ENCODE measurements at regions not wholly inside any gene's neighbourhood (a gene's known extent, or its start where the extent isn't known, plus 50 kb on each side); places are given as distances from the start of the nearest gene placed in this dataset.
A peak's percentile ranks its signal among the peaks of the same experiment; 100 is the strongest.

DNA sequence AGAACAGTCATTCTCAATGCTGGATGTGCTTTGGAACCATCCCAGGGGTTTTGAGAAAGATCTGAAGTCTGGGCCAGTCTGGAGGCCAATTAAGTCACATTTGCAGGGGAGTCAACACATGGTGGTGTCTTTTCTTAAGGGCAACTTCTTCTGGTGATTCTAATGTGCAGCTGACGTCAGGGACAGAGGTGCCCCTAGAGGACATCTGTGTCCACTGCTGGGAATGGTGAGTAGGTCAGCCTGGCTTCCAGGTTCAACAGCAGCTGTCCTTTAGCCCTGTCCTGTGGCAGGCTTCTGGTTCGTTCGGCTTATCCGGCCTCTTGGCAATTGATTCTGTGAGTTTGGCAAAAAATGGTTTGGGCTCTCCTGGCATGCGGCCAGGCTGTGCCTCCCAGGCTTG lies 269.7 kb upstream of the HABP2 start:
- Histone ChIP-seq H3K4me2 (no peak overlapping the region), H3K36me3 (ENCODE audit: low read depth) (no peaks in the 10 kb centered on the region), H3F3A (ENCODE audit: insufficient read depth, low read depth) (no peaks in the 10 kb centered on the region), H3K27ac (no peak overlapping the region), H3K79me2 (ENCODE audit: low read depth) (no peaks in the 10 kb centered on the region), H3K9me2 (ENCODE audit: insufficient read depth) (no peaks in the 10 kb centered on the region), H3K27me3 (ENCODE audit: insufficient read depth, low read depth) (no peaks in the 10 kb centered on the region), H3K4me1 (replicated peaks; ENCODE audit: insufficient read depth) (no peaks in the 10 kb centered on the region), H2AFZ (no peak overlapping the region), H4K20me1 (ENCODE audit: insufficient read depth) (no peaks in the 10 kb centered on the region), H3K9me3 (ENCODE audit: insufficient read depth, low read depth) (no peaks in the 10 kb centered on the region), H3K4me3 (no peak overlapping the region)
- POLR2A ChIA-PET (ENCODE audit: unreplicated experiment) = no interaction called here
- TF ChIP-seq EZH2 (IDR thresholded peaks at IDR 0.05; ENCODE audit: low read depth) (no peak), CTCF (conservative IDR thresholded peaks at IDR 0.05) (0 out of 2 replicates have a peak, but pooled peaks have one; percentile 19)
- no TSS peak for BruUV-seq (replicated peaks)
- CTCF ChIA-PET = no interaction called here
- intact Hi-C loops (cut with micrococcal nuclease; ENCODE audit: unreplicated experiment) = no loop called here
- no peak for DNase-seq

- CTCF ChIA-PET = no interaction called here
- Histone ChIP-seq H3K27me3 (ENCODE audit: insufficient read depth, low read depth) (no peaks in the 10 kb centered on the region), H3K9me2 (ENCODE audit: insufficient read depth) (no peaks in the 10 kb centered on the region), H2AFZ (no peak overlapping the region), H3F3A (ENCODE audit: insufficient read depth, low read depth) (no peaks in the 10 kb centered on the region), H3K36me3 (ENCODE audit: low read depth) (no peaks in the 10 kb centered on the region), H3K4me2 (no peak overlapping the region), H3K9me3 (ENCODE audit: insufficient read depth, low read depth) (no peaks in the 10 kb centered on the region), H3K79me2 (ENCODE audit: low read depth) (no peaks in the 10 kb centered on the region), H3K4me3 (no peak overlapping the region), H4K20me1 (ENCODE audit: insufficient read depth) (no peaks in the 10 kb centered on the region), H3K4me1 (replicated peaks; ENCODE audit: insufficient read depth) (no peaks in the 10 kb centered on the region), H3K27ac (no peak overlapping the region)
- BruUV-seq (replicated peaks) = no TSS peak
- POLR2A ChIA-PET (ENCODE audit: unreplicated experiment) = no interaction called here
- no peak for DNase-seq
- TF ChIP-seq CTCF (conservative IDR thresholded peaks at IDR 0.05) (no peak), EZH2 (IDR thresholded peaks at IDR 0.05; ENCODE audit: low read depth) (no peak)
- intact Hi-C loops (cut with micrococcal nuclease; ENCODE audit: unreplicated experiment) = no loop called here
These were observed 268.2 kb upstream of the HABP2 start for GRCh38 chr10:113284635-113285034.

GRCh38 chr10:113285305-113285704 lies 267.5 kb upstream of the HABP2 start:
- H3K27ac ChIP-seq = no peak overlapping the region
- H3K4me1 ChIP-seq (replicated peaks; ENCODE audit: insufficient read depth) = no peaks in the 10 kb centered on the region
- BruUV-seq (replicated peaks) = no TSS peak
- H3K79me2 ChIP-seq (ENCODE audit: low read depth) = no peaks in the 10 kb centered on the region
- H2AFZ ChIP-seq = no peak overlapping the region
- no peak for DNase-seq
- H3K9me2 ChIP-seq (ENCODE audit: insufficient read depth) = no peaks in the 10 kb centered on the region
- no peaks in the 10 kb centered on the region for H3K36me3 ChIP-seq (ENCODE audit: low read depth)
- no peaks in the 10 kb centered on the region for H3F3A ChIP-seq (ENCODE audit: insufficient read depth, low read depth)
- CTCF ChIA-PET = no interaction called here
- intact Hi-C loops (cut with micrococcal nuclease; ENCODE audit: unreplicated experiment) = no loop called here
- H3K4me3 ChIP-seq = no peak overlapping the region
- no peaks in the 10 kb centered on the region for H4K20me1 ChIP-seq (ENCODE audit: insufficient read depth)
- TF ChIP-seq CTCF (conservative IDR thresholded peaks at IDR 0.05) = no peak
- TF ChIP-seq EZH2 (IDR thresholded peaks at IDR 0.05; ENCODE audit: low read depth) = no peak
- no peak overlapping the region for H3K4me2 ChIP-seq
- POLR2A ChIA-PET (ENCODE audit: unreplicated experiment) = no interaction called here
- H3K9me3 ChIP-seq (ENCODE audit: insufficient read depth, low read depth) = no peaks in the 10 kb centered on the region
- H3K27me3 ChIP-seq (ENCODE audit: insufficient read depth, low read depth) = no peaks in the 10 kb centered on the region

Measured in PC-9 (cell line).